Astrocyte of the spinal cord (primary cell): ENCODE measurements at regions not wholly inside any gene's neighbourhood (a gene's known extent, or its start where the extent isn't known, plus 50 kb on each side); places are given as distances from the start of the nearest gene placed in this dataset.

Experiments used
- DNase-seq: peaks from one replicate; pipeline ENCODE4 v3.0.0; 2011; ENCODE audit warnings: low read depth, low spot score
- H3K4me3 ChIP-seq: 2 replicates; pipeline ENCODE4 v1.5.1; 2011; ENCODE audit warnings: low read depth, mild to moderate bottlenecking, low read length, moderate library complexity
- CTCF ChIP-seq: IDR thresholded peaks from 2 replicates; pipeline ENCODE4 v1.5.1; 2012; ENCODE audit warnings: low read depth, mild to moderate bottlenecking, low read length, inconsistent platforms
- in situ Hi-C: cut with HindIII; loops from 2 replicates; pipeline ENCODE4 v1.10.0; 2017; ENCODE audit warnings: low sequenced_read_pairs

DNA sequence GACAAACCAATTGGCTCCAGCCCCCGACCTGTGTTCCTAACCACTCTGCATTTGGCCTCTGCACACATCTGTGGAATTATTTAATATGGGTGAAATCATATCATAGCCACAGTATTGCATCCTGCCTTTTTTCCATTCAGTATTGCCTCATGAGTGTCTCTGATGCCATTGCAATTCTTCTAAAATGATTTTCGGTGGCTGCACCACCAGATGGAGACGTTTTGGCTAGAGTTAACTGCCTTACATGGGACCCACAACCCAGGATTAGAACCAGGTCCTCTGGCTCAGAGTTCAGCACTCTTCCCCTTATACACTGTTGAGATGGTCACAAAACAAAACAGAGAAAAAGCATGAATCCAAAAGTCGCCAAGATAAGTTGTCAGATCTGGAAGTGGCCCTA, 180.8 kb downstream of the EMX2 start:
- H3K4me3 ChIP-seq, result no peak overlapping the region
- in situ Hi-C loops, result no loop called here
- DNase-seq, result no peak
- TF ChIP-seq CTCF, result no peak

GRCh38 chr10:117725993-117726392, 183.4 kb downstream of the EMX2 start:
- H3K4me3 ChIP-seq, result no peak overlapping the region
- no peak for TF ChIP-seq CTCF
- DNase-seq, result no peak
- in situ Hi-C loops, result no loop called here

GRCh38 chr10:117726596-117727295, 184.2 kb downstream of the EMX2 start:
- no peak overlapping the region for H3K4me3 ChIP-seq
- TF ChIP-seq CTCF, result no peak
- in situ Hi-C loops, result no loop called here
- DNase-seq, result no peak

DNA sequence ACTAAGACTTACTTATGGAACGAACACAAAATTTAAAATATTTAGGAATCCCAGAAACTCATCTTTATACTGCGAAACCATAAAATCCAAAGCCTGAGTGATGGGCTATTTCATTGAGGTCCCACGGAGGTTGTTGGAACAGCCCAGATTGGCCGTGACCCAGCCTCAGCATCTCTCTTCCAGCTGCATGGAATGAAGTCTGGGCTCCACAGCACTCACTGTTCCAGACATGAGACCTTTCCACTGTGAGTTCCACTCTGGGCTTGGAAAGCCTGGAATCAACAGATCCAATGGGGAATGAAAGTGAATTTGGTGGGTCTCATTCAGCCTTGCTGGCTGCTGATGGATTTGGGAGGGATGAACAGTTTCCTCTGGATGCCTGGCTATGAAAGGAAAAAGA, 184.9 kb downstream of the EMX2 start:
- TF ChIP-seq CTCF, result no peak
- no peak for DNase-seq
- in situ Hi-C loops, result no loop called here
- H3K4me3 ChIP-seq, result no peak overlapping the region

DNA sequence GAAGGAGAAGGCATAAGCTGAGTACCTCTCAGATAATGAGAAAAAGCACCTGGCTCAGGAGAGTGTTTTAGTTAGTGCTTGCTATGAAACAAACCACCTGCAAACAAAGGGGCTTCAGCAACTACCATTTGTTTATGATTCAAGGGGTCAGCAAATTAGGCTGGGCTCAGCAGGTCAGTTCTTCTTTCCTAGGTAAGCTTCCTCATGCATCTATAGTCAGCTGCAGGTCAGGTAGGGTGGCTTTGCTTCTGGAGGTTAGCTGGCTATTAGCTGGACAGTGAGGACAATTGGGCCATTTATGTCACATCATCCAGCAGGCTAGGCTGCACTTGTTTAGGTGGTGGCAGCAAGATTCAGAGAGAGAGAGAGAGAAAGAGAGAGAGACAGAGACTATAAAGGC, 185.5 kb downstream of the EMX2 start:
- in situ Hi-C loops, result no loop called here
- no peak for TF ChIP-seq CTCF
- no peak for DNase-seq
- no peak overlapping the region for H3K4me3 ChIP-seq

GRCh38 chr10:117729156-117729555, 186.6 kb downstream of the EMX2 start:
- TF ChIP-seq CTCF, result no peak
- no peak for DNase-seq
- H3K4me3 ChIP-seq, result no peak overlapping the region
- in situ Hi-C loops, result no loop called here
